ENCODE measurements at regions not wholly inside any gene's neighbourhood (a gene's known extent, or its start where the extent isn't known, plus 50 kb on each side); places are given as distances from the start of the nearest gene placed in this dataset.

DNA sequence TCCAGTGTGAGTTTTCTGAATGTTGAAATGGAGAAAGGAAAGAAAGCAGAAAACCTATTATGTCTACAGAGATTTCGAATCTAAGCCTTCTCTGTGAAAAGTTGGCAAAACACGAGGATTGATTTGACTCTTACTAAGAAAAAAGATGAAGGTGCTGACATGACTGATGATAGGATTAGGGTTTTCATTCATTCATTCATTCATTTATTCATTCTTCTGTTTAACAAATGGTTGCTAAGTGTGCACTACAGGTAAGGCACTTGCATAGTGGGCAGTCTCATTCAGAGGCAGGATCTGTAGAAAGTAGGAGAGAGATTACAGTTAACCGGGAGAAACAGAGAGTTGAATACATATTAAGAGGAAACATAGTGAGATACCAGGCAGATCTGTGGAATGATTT is 137.1 kb downstream of the ZNF365 start:
- no peak for DNase-seq
- Histone ChIP-seq H3K9me3 (no peaks in the 10 kb centered on the region), H3K4me3 (ENCODE audit: low read depth, low read length) (no peak overlapping the region), H3K27me3 (no peaks in the 10 kb centered on the region), H3K4me1 (no peaks in the 10 kb centered on the region), H3K36me3 (no peaks in the 10 kb centered on the region)
- TF ChIP-seq, protein P1, sequence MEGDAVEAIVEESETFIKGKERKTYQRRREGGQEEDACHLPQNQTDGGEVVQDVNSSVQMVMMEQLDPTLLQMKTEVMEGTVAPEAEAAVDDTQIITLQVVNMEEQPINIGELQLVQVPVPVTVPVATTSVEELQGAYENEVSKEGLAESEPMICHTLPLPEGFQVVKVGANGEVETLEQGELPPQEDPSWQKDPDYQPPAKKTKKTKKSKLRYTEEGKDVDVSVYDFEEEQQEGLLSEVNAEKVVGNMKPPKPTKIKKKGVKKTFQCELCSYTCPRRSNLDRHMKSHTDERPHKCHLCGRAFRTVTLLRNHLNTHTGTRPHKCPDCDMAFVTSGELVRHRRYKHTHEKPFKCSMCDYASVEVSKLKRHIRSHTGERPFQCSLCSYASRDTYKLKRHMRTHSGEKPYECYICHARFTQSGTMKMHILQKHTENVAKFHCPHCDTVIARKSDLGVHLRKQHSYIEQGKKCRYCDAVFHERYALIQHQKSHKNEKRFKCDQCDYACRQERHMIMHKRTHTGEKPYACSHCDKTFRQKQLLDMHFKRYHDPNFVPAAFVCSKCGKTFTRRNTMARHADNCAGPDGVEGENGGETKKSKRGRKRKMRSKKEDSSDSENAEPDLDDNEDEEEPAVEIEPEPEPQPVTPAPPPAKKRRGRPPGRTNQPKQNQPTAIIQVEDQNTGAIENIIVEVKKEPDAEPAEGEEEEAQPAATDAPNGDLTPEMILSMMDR (IDR thresholded peaks at IDR 0.05; ENCODE audit: low read depth, low read length): no peak

DNA sequence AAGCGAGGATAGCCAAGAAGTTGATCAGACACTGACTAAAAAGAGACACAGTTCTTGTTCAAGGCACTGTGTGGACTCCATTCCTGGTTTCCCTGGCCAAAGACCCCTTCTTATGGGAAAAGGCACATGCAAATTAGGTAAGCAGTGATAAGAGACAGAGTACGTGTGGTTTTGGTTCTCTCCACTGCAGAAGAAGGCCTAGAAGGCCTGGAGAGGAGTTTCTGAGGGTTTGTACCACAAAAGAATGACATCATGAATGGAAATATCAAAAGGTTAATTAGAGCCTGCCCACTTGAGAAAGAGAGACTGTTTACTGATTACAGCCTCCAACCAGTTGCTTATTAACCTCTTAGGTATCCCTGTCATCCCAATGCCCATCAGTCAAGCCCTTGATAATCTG is 137.5 kb downstream of the ZNF365 start:
- Histone ChIP-seq H3K9me3 (no peaks in the 10 kb centered on the region), H3K4me3 (ENCODE audit: low read depth, low read length) (no peak overlapping the region), H3K27me3 (no peaks in the 10 kb centered on the region), H3K4me1 (no peaks in the 10 kb centered on the region), H3K36me3 (no peaks in the 10 kb centered on the region)
- TF ChIP-seq, protein P1 (IDR thresholded peaks at IDR 0.05; ENCODE audit: low read depth, low read length): no peak
- DNase-seq: no peak

DNA sequence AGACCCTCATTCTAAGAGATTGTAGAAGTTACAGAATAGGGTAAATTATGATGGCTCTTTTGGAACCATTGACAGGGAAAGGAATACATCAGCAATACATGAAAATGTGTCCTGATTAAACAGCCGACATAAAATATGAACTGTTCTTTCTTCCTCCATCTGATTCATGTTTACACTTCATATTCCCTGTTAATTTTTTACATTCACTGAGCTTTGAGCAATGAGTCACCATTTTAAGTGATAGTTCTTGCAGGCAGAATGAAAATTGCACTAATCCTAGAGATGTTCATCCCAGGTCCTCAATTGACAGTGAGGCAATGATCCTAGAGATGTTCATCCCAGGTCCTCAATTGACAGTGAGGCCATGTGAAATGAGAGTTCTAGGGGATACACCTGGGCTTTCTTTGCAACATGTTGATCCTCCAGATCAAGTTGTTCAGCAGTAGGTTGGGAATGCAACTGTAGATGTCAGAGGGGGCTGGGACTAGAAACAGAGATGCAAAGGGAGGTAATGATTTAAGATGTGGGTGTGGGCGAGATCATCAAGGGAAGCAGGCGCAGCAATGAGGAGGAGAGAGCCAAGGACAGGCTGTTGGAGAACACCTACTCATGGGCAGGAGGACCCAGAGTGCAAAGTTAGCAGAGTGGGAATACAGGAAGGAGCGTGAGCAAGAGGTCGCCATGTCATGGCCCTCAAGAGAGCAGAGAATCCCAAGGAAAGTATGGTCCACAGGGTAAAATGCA is 138.7 kb downstream of the ZNF365 start:
- Histone ChIP-seq H3K4me1 (no peaks in the 10 kb centered on the region), H3K4me3 (ENCODE audit: low read depth, low read length) (no peak overlapping the region), H3K36me3 (no peaks in the 10 kb centered on the region), H3K9me3 (no peaks in the 10 kb centered on the region), H3K27me3 (no peaks in the 10 kb centered on the region)
- DNase-seq: no peak
- TF ChIP-seq, protein P1 (IDR thresholded peaks at IDR 0.05; ENCODE audit: low read depth, low read length): no peak

DNA sequence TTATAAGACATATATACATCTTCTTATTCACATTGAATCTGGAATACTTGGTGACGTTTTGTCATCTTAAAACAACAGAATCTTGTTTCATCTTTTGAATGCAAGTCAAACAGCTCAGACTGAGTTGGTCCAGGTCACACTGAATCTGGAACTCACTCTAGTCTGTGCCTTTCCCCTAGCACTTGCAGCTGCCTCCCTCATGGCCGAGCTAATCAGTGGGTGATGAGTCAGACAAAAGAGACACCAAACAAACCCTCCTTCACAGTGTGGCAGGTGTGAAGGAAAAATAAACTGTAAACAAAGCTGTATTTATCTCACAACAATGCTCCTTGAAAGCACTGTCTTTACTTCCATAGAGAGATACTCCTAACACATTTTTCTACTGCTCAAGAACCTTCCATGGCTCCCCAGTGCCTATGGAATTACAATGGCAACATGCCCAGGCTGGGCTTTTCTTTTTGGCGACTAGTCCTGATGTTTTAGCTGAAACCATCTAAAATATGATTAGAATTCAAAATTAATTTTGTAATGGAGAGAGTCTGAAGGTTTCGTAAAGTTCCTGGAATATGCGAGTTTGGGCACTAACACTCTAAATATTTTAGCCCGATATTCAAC is 140.0 kb downstream of the ZNF365 start:
- Histone ChIP-seq H3K4me3 (ENCODE audit: low read depth, low read length) (no peak overlapping the region), H3K4me1 (no peaks in the 10 kb centered on the region), H3K9me3 (no peaks in the 10 kb centered on the region), H3K36me3 (no peaks in the 10 kb centered on the region), H3K27me3 (no peaks in the 10 kb centered on the region)
- TF ChIP-seq, protein P1 (IDR thresholded peaks at IDR 0.05; ENCODE audit: low read depth, low read length): no peak
- no peak for DNase-seq

DNA sequence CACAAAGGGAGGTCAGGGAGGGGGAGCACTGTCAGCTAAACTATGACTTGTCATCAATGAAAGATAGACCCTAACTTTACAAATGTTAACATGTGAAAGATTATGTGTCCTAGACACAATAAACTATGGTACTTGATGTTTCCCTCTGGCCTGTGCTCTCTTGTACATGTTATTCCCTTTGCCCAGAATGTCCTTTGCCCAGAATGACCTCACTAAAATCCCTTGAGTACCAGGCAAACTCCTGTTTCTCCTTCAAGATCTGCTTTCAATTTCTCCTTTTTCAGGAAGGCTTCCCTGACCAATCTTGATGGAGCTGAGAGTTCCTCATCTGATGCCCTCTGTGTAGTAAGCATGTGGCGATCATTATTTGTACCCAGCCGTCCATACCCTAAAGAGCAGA is 143.1 kb downstream of the ZNF365 start:
- TF ChIP-seq, protein P1 (IDR thresholded peaks at IDR 0.05; ENCODE audit: low read depth, low read length): no peak
- Histone ChIP-seq H3K4me1 (no peaks in the 10 kb centered on the region), H3K4me3 (ENCODE audit: low read depth, low read length) (no peak overlapping the region), H3K9me3 (no peaks in the 10 kb centered on the region), H3K36me3 (no peaks in the 10 kb centered on the region), H3K27me3 (no peaks in the 10 kb centered on the region)
- DNase-seq: no peak

All from BE2C (cell line).